GM12878 (cell line): ENCODE measurements at regions not wholly inside any gene's neighbourhood (a gene's known extent, or its start where the extent isn't known, plus 50 kb on each side); places are given as distances from the start of the nearest gene placed in this dataset.

Source experiments
- MTA3 ChIP-seq: IDR thresholded peaks from 2 replicates; pipeline ENCODE4 v1.6.1; 2012; ENCODE audit warnings: low read length, inconsistent platforms, borderline replicate concordance
- SPI1 ChIP-seq: IDR thresholded peaks from 2 replicates; pipeline ENCODE4 v1.6.1; 2011; ENCODE audit warnings: low read depth, mild to moderate bottlenecking, low read length, moderate library complexity, borderline replicate concordance; ENCODE audit not compliant: insufficient read depth
- USF2 ChIP-seq: IDR thresholded peaks from 2 replicates; pipeline ENCODE4 v1.6.1; 2011; ENCODE audit warnings: low read depth, low read length, improper control_type of control experiment, borderline replicate concordance
- YY1 ChIP-seq: IDR thresholded peaks from 2 replicates; pipeline ENCODE4 v1.6.1; 2011; ENCODE audit warnings: low read depth, mild to moderate bottlenecking, low read length

GRCh38 chr3:191143224-191143623 is 55.8 kb upstream of the OSTN start:
- TF ChIP-seq YY1 (no peak), SPI1 (no peak), MTA3 (no peak), USF2 (no peak)
